Activated naive CD8-positive, alpha-beta T cell treated with anti-CD3 and anti-CD28 coated beads, Interleukin-2, amount 50 U/mL, for 24 hours (primary cell): ENCODE measurements at regions not wholly inside any gene's neighbourhood (a gene's known extent, or its start where the extent isn't known, plus 50 kb on each side); places are given as distances from the start of the nearest gene placed in this dataset.
"Not testable (repeated sequence)": the region's sequence is repeated elsewhere in the genome, so short reads cannot be mapped to it uniquely, and the experiment has no call there.

Experiments
- ATAC-seq: fragments of 150-1000 bp; cut with Tn5 transposase; one replicate; pipeline ENCODE4 v1.10.0; 2021
- DNase-seq: peaks from one replicate; pipeline ENCODE4 v3.0.0; 2021
- H3K27ac Mint-ChIP-seq: one replicate; pipeline ENCODE4 v1.8.0; 2021; ENCODE audit warnings: mild to moderate bottlenecking, mixed read lengths
- H3K27me3 Mint-ChIP-seq: one replicate; pipeline ENCODE4 v1.8.0; 2021; ENCODE audit warnings: mixed read lengths
- H3K36me3 Mint-ChIP-seq: one replicate; pipeline ENCODE4 v1.8.0; 2021; ENCODE audit warnings: low read depth, mixed read lengths
- H3K4me1 Mint-ChIP-seq: one replicate; pipeline ENCODE4 v1.8.0; 2021; ENCODE audit warnings: mixed read lengths
- H3K4me3 Mint-ChIP-seq: one replicate; pipeline ENCODE4 v1.8.0; 2021; ENCODE audit warnings: mild to moderate bottlenecking, moderate library complexity, mixed read lengths
- H3K9me3 Mint-ChIP-seq: one replicate; pipeline ENCODE4 v1.8.0; 2021; ENCODE audit warnings: mixed read lengths

GRCh38 chr2:192412394-192412793, 217.7 kb upstream of the TMEFF2 start:
- no peak overlapping the region for H3K27ac Mint-ChIP-seq
- no peaks in the 10 kb centered on the region for H3K27me3 Mint-ChIP-seq
- no peak for ATAC-seq

GRCh38 chr2:192411755-192412154, 217.0 kb upstream of the TMEFF2 start:
- Mint-ChIP-seq H3K4me1 (no peaks in the 10 kb centered on the region), H3K27ac (no peak overlapping the region)
- ATAC-seq, result no peak

More at GRCh38 chr2:192412394-192412793, 217.7 kb upstream of the TMEFF2 start:
- Mint-ChIP-seq H3K4me3 (no peak overlapping the region), H3K36me3 (no peaks in the 10 kb centered on the region), H3K4me1 (no peaks in the 10 kb centered on the region), H3K9me3 (no peaks in the 10 kb centered on the region)
- no peak for DNase-seq

DNA sequence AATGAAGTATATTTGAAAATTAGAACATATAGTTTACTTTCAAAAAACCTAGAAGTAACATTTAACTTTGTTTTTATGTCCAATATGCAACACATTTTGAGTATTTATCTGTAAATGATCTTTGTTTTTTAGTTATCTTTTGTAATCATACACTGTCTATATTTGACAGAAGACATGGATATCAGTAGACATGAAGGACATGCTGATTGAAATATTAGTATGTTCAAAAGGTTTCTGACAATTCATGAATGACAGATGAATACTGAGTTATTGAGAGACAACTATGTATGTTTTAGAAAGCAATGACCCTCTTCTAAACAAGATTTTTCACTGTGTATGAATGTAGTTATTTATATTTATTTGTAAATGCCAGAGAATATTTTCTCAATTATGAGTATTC, 215.6 kb upstream of the TMEFF2 start:
- no peaks in the 10 kb centered on the region for H3K36me3 Mint-ChIP-seq
- H3K4me1 Mint-ChIP-seq, result no peaks in the 10 kb centered on the region
- H3K4me3 Mint-ChIP-seq, result no peak overlapping the region
- H3K27me3 Mint-ChIP-seq, result no peaks in the 10 kb centered on the region
- H3K9me3 Mint-ChIP-seq, result no peaks in the 10 kb centered on the region
- no peak for ATAC-seq
- DNase-seq, result no peak
- no peak overlapping the region for H3K27ac Mint-ChIP-seq

More at GRCh38 chr2:192411755-192412154, 217.0 kb upstream of the TMEFF2 start:
- no peak for DNase-seq
- Mint-ChIP-seq H3K36me3 (no peaks in the 10 kb centered on the region), H3K4me3 (no peak overlapping the region), H3K27me3 (no peaks in the 10 kb centered on the region), H3K9me3 (no peaks in the 10 kb centered on the region)

GRCh38 chr2:192407692-192408091, 213.0 kb upstream of the TMEFF2 start:
- H3K36me3 Mint-ChIP-seq, result no peaks in the 10 kb centered on the region
- no peaks in the 10 kb centered on the region for H3K27me3 Mint-ChIP-seq
- H3K4me1 Mint-ChIP-seq, result no peaks in the 10 kb centered on the region
- no peak for DNase-seq
- H3K9me3 Mint-ChIP-seq, result no peaks in the 10 kb centered on the region
- no peak overlapping the region for H3K27ac Mint-ChIP-seq
- ATAC-seq, result no peak
- no peak overlapping the region for H3K4me3 Mint-ChIP-seq

GRCh38 chr2:192398236-192398635, 203.5 kb upstream of the TMEFF2 start:
- Mint-ChIP-seq H3K4me1 (no peaks in the 10 kb centered on the region), H3K27ac (no peak overlapping the region), H3K36me3 (no peaks in the 10 kb centered on the region), H3K27me3 (no peaks in the 10 kb centered on the region), H3K4me3 (no peak overlapping the region), H3K9me3 (peaks cover 7% of the 10 kb centered on the region)
- DNase-seq, result no peak
- no peak for ATAC-seq

DNA sequence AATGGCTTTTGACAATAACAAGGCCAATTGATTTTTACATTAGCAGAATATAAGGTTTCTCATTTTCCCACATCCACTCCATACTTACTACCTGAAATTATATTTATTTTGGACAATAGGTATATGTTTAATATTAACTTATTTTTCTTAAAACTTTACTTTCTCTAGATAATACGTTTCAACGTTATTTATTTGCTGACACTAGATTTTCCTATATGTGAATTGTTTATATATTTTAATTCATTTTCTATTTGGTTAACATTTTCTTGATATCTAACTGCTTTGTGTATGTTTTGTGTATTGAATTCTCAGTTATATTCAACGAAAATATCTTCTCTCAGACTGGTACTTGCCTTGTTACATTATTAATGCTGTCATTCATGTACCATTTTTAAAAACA, 199.9 kb upstream of the TMEFF2 start:
- H3K9me3 Mint-ChIP-seq, result peaks cover 4% of the 10 kb centered on the region
- DNase-seq (no peak), ATAC-seq (no peak)
- no peak overlapping the region for H3K27ac Mint-ChIP-seq
- H3K36me3 Mint-ChIP-seq, result no peaks in the 10 kb centered on the region
- no peaks in the 10 kb centered on the region for H3K27me3 Mint-ChIP-seq
- H3K4me1 Mint-ChIP-seq, result no peaks in the 10 kb centered on the region
- H3K4me3 Mint-ChIP-seq, result no peak overlapping the region

- Mint-ChIP-seq H3K4me3 (no peak overlapping the region), H3K27ac (no peak overlapping the region), H3K4me1 (no peaks in the 10 kb centered on the region), H3K36me3 (no peaks in the 10 kb centered on the region), H3K9me3 (peaks cover 9% of the 10 kb centered on the region), H3K27me3 (no peaks in the 10 kb centered on the region)
- ATAC-seq, result no peak
- no peak for DNase-seq
Measured at GRCh38 chr2:192391041-192391440, 196.3 kb upstream of the TMEFF2 start.

DNA sequence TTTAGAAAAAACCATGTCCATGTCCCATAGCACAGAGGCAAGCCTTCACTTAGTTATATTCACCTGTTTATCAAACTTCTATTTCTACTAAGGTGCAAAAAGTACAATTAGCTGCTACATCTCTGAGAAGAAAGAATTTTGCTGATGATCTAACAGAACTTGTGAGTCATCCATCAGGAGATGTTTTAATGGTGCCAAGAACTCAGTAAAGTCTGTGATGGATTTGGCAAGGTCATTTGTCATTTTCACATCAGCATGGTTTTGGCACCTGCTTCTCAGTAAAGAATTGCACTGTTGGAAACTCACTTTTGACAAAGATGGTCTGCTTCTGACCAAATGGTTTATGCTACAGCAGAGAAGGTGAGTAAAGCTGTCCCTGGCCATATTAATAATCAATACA, 195.7 kb upstream of the TMEFF2 start:
- Mint-ChIP-seq H3K27me3 (no peaks in the 10 kb centered on the region), H3K27ac (no peak overlapping the region), H3K9me3 (peaks cover 9% of the 10 kb centered on the region), H3K4me1 (no peaks in the 10 kb centered on the region), H3K4me3 (no peak overlapping the region), H3K36me3 (no peaks in the 10 kb centered on the region)
- ATAC-seq (no peak), DNase-seq (no peak)

DNA sequence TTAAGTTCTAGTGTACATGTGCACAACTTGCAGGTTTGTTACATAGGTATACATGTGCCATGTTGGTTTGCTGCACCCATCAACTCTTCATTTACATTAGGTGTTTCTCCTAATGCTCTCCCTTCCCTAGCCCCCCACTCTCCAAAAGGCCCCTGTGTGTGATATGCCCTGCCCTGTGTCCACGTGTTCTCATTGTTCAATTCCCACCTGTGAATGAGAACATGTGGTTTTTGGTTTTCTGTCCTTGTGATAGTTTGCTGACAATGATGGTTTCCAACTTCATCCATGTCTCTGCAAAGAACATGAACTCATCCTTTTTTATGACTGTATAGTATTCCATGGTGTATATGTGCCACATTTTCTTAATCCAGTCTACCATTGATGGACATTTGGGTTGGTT, 189.5 kb upstream of the TMEFF2 start:
- H3K27me3 Mint-ChIP-seq, H3K4me1 Mint-ChIP-seq, H3K9me3 Mint-ChIP-seq, H3K27ac Mint-ChIP-seq, ATAC-seq, H3K36me3 Mint-ChIP-seq, H3K4me3 Mint-ChIP-seq, DNase-seq: not testable (repeated sequence)

DNA sequence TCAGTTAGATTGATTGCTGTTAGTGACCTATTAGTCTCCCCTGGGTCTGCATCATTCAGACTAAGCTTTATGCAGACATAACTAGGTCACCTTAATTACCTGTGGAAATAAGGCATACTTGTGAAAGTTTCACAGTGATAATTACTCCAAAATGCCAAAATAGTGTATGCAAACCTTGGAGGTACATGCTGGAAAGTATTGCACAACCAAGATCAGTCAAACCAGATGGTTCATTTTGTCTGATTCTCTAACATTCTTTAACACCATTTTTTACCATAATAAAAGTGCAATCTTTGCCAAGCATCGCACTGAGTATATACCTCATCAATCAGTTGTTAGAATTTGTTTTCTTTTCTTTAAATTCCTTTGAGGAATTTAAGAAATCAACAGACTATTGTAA, 186.3 kb upstream of the TMEFF2 start:
- no peaks in the 10 kb centered on the region for H3K9me3 Mint-ChIP-seq
- no peaks in the 10 kb centered on the region for H3K36me3 Mint-ChIP-seq
- H3K27me3 Mint-ChIP-seq, result peaks cover 1% of the 10 kb centered on the region
- no peak overlapping the region for H3K27ac Mint-ChIP-seq
- no peak for ATAC-seq
- DNase-seq, result no peak
- no peaks in the 10 kb centered on the region for H3K4me1 Mint-ChIP-seq
- H3K4me3 Mint-ChIP-seq, result no peak overlapping the region

DNA sequence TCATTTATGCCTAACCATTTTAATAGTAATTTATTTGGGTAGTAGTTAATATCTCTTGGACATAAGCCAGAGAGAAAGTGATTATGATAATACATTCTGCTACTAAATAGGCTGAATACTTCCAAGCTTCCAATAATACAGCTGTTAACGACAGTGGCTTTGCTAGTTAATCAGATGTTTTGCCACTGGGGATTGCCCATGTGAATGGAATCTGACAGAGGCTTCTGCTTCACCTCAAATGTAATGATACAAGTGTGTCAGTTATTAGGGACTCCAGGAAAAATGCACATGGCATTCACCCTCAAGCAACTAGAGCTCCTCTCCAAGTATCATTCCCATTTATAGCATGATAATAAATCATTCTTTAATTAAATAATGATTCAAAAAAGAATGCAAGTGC, 185.0 kb upstream of the TMEFF2 start:
- H3K4me3 Mint-ChIP-seq, result no peak overlapping the region
- H3K36me3 Mint-ChIP-seq, result no peaks in the 10 kb centered on the region
- H3K27me3 Mint-ChIP-seq, result peaks cover 1% of the 10 kb centered on the region

DNA sequence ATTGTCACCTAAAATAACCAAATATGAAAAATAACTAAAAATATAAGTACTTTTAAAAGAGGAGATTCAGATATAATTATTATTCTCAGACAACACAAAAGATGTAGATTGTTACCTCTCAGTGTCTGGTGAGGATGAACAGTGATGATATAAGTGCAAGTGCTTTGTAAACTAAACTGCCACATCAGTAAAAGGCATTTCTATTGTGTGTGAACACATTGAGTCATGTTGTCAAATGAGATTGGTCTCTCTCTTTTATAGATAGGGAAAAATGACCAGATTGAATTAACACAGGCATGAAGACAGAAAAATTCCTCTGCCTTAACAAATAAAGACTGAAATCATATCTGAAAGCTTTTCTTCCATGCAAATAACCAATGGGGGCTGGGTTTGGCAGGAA, 182.4 kb upstream of the TMEFF2 start:
- no peak overlapping the region for H3K27ac Mint-ChIP-seq
- no peaks in the 10 kb centered on the region for H3K36me3 Mint-ChIP-seq
- DNase-seq, result no peak
- no peak for ATAC-seq
- H3K4me1 Mint-ChIP-seq, result no peaks in the 10 kb centered on the region
- H3K9me3 Mint-ChIP-seq, result no peaks in the 10 kb centered on the region
- no peak overlapping the region for H3K4me3 Mint-ChIP-seq
- peaks cover 1% of the 10 kb centered on the region for H3K27me3 Mint-ChIP-seq

More for the DNA sequence above, 185.0 kb upstream of the TMEFF2 start:
- DNase-seq (no peak), ATAC-seq (no peak)
- no peaks in the 10 kb centered on the region for H3K9me3 Mint-ChIP-seq
- H3K27ac Mint-ChIP-seq, result no peak overlapping the region
- H3K4me1 Mint-ChIP-seq, result no peaks in the 10 kb centered on the region

DNA sequence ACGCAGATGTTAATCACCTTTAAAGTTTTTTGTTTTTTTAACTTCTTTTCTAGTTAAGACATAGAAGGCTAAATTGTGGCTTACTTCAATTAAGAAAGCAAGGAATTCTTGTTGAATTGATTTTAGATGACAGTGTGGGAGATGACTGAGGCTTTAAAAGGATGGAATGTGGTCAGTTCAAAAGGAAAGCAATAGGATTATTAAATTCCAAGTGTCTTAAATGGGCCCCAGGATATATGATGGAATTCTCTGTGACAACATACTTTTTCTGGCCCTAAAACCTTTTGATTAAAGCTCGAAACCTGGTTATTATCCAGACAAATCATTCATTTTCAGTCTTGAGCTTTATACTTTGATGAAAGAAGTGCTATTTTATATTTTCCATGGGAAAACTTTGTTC, 179.0 kb upstream of the TMEFF2 start:
- no peak for ATAC-seq
- no peak overlapping the region for H3K4me3 Mint-ChIP-seq
- H3K27me3 Mint-ChIP-seq, result no peaks in the 10 kb centered on the region
- no peak for DNase-seq
- no peaks in the 10 kb centered on the region for H3K36me3 Mint-ChIP-seq
- no peaks in the 10 kb centered on the region for H3K9me3 Mint-ChIP-seq
- no peaks in the 10 kb centered on the region for H3K4me1 Mint-ChIP-seq
- no peak overlapping the region for H3K27ac Mint-ChIP-seq

- H3K9me3 Mint-ChIP-seq, result no peaks in the 10 kb centered on the region
- H3K4me3 Mint-ChIP-seq, result no peak overlapping the region
- H3K27ac Mint-ChIP-seq, result no peak overlapping the region
- ATAC-seq, result no peak
- H3K27me3 Mint-ChIP-seq, result no peaks in the 10 kb centered on the region
- H3K36me3 Mint-ChIP-seq, result no peaks in the 10 kb centered on the region
- no peak for DNase-seq
- H3K4me1 Mint-ChIP-seq, result no peaks in the 10 kb centered on the region
Measured at GRCh38 chr2:192373221-192373620, 178.5 kb upstream of the TMEFF2 start.

DNA sequence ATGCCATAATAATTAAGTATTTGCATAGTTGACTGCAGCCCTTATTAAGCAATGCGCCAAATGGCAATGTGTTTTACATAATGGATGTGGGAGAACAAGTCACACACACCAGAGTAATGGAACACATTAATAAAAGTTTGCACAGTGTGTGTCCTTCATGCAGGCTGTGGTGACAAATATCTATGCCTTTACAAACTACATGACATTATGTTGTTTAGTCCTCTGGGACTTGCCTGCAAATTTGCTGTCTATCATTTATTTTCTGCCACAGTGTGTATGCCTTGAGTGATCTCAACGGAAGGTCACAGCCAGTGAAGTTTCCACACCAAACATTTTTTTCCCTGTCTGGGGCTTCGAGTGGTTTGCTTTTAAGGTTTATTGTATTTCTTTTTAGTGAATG, 175.2 kb upstream of the TMEFF2 start:
- H3K9me3 Mint-ChIP-seq, result no peaks in the 10 kb centered on the region
- no peak overlapping the region for H3K4me3 Mint-ChIP-seq
- DNase-seq (no peak), ATAC-seq (no peak)
- no peaks in the 10 kb centered on the region for H3K27me3 Mint-ChIP-seq
- no peaks in the 10 kb centered on the region for H3K36me3 Mint-ChIP-seq
- H3K27ac Mint-ChIP-seq, result no peak overlapping the region
- no peaks in the 10 kb centered on the region for H3K4me1 Mint-ChIP-seq

GRCh38 chr2:192357217-192357616, 162.5 kb upstream of the TMEFF2 start:
- H3K27me3 Mint-ChIP-seq, result no peaks in the 10 kb centered on the region
- H3K36me3 Mint-ChIP-seq, result no peaks in the 10 kb centered on the region
- DNase-seq (no peak), ATAC-seq (no peak)
- no peaks in the 10 kb centered on the region for H3K4me1 Mint-ChIP-seq
- peaks cover 10% of the 10 kb centered on the region for H3K9me3 Mint-ChIP-seq
- H3K27ac Mint-ChIP-seq, result no peak overlapping the region
- H3K4me3 Mint-ChIP-seq, result no peak overlapping the region
